Memory B cell (primary cell): ENCODE measurements at regions not wholly inside any gene's neighbourhood (a gene's known extent, or its start where the extent isn't known, plus 50 kb on each side); places are given as distances from the start of the nearest gene placed in this dataset.

Experiments
- ATAC-seq: fragments of 150-1000 bp; cut with Tn5 transposase; 2 replicates; pipeline ENCODE4 v1.10.0; 2021; ENCODE audit warnings: low read depth, mild to moderate bottlenecking, moderate library complexity
- DNase-seq, 2 donors: peaks; one replicate each; pipeline ENCODE4 v3.0.0; 2022; ENCODE audit warnings: low spot score in 2 of 2
- H3K27ac Mint-ChIP-seq: one replicate; pipeline ENCODE4 v1.8.0; 2022; ENCODE audit warnings: mild to moderate bottlenecking, moderate library complexity, mixed read lengths
- H3K27me3 Mint-ChIP-seq: one replicate; pipeline ENCODE4 v1.8.0; 2022; ENCODE audit warnings: mixed read lengths
- H3K36me3 Mint-ChIP-seq: one replicate; pipeline ENCODE4 v1.8.0; 2022; ENCODE audit warnings: mild to moderate bottlenecking, mixed read lengths
- H3K4me1 Mint-ChIP-seq: one replicate; pipeline ENCODE4 v1.8.0; 2022; ENCODE audit warnings: mixed read lengths
- H3K4me3 Mint-ChIP-seq: one replicate; pipeline ENCODE4 v1.8.0; 2022; ENCODE audit warnings: mild to moderate bottlenecking, moderate library complexity, mixed read lengths
- H3K9me3 Mint-ChIP-seq: one replicate; pipeline ENCODE4 v1.8.0; 2022; ENCODE audit warnings: mixed read lengths

DNA sequence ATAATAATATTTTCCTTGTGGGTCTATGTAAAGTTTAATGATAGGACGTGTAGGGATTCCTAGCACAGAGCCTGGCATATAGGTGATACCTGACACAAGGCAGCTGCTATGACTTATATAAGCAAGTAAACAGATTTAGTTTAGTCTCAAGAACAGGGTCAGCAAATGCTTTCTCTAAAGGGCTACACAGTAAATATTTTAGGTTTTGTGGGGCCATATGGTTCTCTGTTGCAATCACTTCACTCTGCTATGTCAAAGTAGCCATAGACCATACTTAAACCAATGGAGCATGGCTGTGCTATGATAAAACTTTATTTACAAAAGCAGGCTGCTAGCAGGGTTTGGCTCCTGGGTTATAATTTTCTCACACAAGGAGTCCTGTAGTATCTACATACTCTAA lies 204.8 kb upstream of the KLF4 start:
- ATAC-seq: no peak
- Mint-ChIP-seq H3K4me3 (no peak overlapping the region), H3K27me3 (peaks cover 2% of the 10 kb centered on the region), H3K4me1 (no peaks in the 10 kb centered on the region), H3K27ac (no peak overlapping the region), H3K9me3 (no peaks in the 10 kb centered on the region), H3K36me3 (no peaks in the 10 kb centered on the region)
- no peak for DNase-seq

DNA sequence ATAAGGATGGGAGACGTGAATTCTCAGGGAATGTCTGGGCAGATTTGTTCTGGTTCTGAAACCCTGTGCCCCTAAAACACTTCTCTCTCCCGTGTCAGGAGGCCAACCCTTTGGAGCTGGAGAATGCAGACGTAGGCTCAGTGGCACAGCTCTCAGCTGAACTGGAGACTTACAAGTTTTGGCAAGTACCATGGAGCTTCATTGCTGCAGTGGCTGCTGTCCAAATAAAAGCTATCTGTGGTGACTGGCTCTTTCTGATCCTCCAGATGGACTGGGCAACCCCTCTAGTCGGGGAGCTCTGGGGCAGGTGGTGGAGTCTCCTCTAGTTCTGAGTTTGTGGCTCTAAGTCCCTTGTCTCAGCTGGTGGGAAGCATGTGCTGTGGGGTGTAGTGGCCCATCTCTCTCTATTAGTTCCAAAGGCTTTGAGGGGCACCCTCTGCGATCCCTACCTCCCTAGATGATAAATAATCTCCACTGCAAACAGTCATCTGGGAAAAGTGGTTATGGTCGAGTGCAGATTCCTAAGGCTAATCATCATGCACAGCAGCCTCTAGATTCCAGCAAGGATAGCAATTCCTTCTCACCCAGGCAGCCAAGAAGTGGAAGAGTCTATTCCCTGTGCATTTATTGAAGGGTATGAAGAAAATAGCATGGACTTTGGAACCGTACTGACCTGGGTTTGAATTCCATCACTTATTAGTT lies 204.2 kb upstream of the KLF4 start:
- Mint-ChIP-seq H3K36me3 (no peaks in the 10 kb centered on the region), H3K27me3 (peaks cover 4% of the 10 kb centered on the region), H3K27ac (no peak overlapping the region), H3K4me3 (no peak overlapping the region), H3K9me3 (peaks cover 3% of the 10 kb centered on the region), H3K4me1 (no peaks in the 10 kb centered on the region)
- DNase-seq (no peak), ATAC-seq (no peak)

DNA sequence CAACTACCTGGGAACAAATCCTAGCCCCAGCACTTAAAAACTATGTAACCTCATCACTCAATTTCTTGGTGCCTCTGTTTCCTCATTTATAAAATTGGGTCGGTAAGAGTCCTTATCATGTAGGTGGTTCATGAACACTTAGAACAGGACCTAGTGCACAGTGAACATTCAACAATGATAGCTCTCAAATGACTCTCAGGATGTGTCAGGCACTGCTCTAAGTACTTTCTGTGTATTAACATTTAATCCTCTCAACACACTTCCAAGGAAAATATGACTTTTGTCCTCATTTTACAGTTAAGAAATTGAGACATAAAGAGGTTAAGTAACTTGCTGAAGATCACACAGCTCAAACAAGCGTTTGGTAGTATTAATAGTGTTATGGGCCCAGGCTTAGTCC lies 202.1 kb upstream of the KLF4 start:
- ATAC-seq (no peak), DNase-seq (no peak)
- no peaks in the 10 kb centered on the region for H3K36me3 Mint-ChIP-seq
- no peaks in the 10 kb centered on the region for H3K4me1 Mint-ChIP-seq
- no peak overlapping the region for H3K4me3 Mint-ChIP-seq
- H3K27ac Mint-ChIP-seq: no peak overlapping the region
- peaks cover 4% of the 10 kb centered on the region for H3K27me3 Mint-ChIP-seq
- H3K9me3 Mint-ChIP-seq: peaks cover 3% of the 10 kb centered on the region

DNA sequence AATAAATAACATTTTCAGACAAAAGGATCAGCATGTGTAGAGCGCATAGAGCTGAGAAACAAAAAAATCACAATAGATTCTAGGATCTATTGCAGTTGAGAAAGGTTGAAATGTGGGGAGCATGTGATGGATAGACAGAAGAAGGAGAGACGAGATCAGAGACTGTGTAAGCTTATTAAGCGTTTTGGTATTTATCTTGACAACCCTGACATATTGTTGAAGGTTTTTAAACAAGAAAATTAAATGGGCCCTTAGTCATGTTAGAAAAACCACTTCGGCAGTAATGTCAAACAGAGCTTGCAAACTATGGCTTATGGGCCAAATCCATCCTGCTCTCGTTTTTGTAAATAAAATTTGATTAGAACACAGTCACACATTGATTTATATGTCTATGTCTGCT lies 200.5 kb upstream of the KLF4 start:
- H3K36me3 Mint-ChIP-seq: no peaks in the 10 kb centered on the region
- H3K9me3 Mint-ChIP-seq: peaks cover 3% of the 10 kb centered on the region
- no peaks in the 10 kb centered on the region for H3K4me1 Mint-ChIP-seq
- no peak overlapping the region for H3K27ac Mint-ChIP-seq
- ATAC-seq (no peak), DNase-seq (no peak)
- no peak overlapping the region for H3K4me3 Mint-ChIP-seq
- H3K27me3 Mint-ChIP-seq: peaks cover 3% of the 10 kb centered on the region

DNA sequence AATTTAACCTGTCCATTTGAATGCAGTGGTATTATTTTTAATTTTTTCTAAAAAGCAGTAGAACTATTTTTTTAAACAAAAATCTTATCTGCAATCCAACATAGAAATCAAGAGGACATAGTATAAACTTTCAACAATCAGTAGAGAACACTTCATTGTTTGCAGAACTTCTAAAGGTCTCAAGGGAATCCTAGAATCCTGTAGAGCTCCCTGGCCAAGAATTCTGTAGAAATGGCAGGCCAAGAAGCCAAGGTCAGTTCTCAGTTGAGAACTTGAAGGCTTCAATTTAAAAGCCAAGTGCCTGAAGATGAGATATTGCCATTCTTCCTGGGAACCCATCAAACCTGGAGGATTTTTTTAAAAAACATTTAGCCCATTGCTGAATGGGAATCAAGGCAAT lies 199.2 kb upstream of the KLF4 start:
- peaks cover 3% of the 10 kb centered on the region for H3K9me3 Mint-ChIP-seq
- DNase-seq (no peak), ATAC-seq (no peak)
- H3K36me3 Mint-ChIP-seq: no peaks in the 10 kb centered on the region
- H3K27ac Mint-ChIP-seq: no peak overlapping the region
- peaks cover 3% of the 10 kb centered on the region for H3K27me3 Mint-ChIP-seq
- H3K4me3 Mint-ChIP-seq: no peak overlapping the region
- no peaks in the 10 kb centered on the region for H3K4me1 Mint-ChIP-seq

DNA sequence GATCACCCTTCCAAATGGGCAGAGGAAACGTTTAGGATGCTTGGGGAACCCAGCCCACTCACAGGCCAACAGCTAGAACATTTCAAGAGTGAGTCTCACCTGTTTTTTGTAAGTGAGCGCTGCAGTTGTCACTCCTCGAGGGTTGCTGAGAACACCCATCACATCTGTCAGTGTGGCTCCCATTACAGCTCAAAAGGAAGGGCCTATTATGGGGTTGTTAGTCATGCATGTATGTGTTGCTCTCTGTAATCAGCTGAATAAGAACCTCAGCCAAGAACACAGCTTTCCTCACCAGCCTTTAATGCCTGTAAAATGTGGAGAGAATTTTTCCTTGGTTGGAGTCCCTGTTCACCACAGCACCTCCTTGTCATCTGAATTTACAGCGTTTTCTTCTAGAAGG lies 196.3 kb upstream of the KLF4 start:
- peaks cover 3% of the 10 kb centered on the region for H3K9me3 Mint-ChIP-seq
- no peaks in the 10 kb centered on the region for H3K4me1 Mint-ChIP-seq
- H3K36me3 Mint-ChIP-seq: no peaks in the 10 kb centered on the region
- ATAC-seq: no peak
- H3K27me3 Mint-ChIP-seq: peaks cover 5% of the 10 kb centered on the region
- no peak overlapping the region for H3K4me3 Mint-ChIP-seq
- no peak overlapping the region for H3K27ac Mint-ChIP-seq
- DNase-seq: no peak

DNA sequence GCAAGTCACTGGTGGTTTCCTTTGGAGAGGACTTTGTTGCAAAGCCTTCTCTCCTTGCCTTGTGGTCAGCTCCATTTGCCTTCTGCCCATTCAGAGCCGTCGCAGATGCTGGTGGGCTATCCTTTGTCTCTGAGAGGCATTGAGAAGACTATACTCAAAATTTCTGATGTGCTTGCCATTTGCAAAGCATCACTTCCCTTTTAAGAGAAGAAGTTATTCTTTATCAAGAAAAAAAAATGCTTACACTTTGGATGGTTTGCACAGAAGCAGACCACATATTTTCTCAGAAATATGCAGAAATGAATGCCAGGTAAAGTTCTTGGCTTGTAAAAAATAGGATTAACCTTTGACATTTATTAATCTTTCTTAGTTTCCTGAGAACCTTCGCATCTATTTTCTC lies 195.8 kb upstream of the KLF4 start:
- Mint-ChIP-seq H3K27ac (no peak overlapping the region), H3K9me3 (peaks cover 3% of the 10 kb centered on the region)
- ATAC-seq: no peak

DNA sequence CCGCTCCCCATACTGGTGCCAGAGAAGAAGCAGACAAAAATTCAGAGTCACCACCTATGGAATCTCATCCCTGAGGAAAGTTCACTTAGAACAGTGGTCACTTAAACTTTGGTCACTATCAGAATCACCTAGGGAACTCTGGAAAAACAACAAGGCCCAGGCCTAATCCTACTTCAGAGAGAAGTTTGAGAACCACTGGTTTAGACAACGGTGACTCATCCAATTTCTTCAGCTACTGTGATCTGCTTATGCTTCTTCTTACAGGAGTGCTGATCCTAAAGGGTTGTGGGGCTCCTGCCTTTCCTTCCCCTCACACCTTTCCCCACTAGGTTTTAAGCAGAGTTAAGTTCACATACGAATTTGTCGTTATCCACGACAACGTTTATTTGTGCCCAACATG lies 194.7 kb upstream of the KLF4 start:
- DNase-seq (no peak), ATAC-seq (no peak)
- Mint-ChIP-seq H3K27ac (no peak overlapping the region), H3K4me1 (no peaks in the 10 kb centered on the region), H3K9me3 (peaks cover 2% of the 10 kb centered on the region), H3K36me3 (no peaks in the 10 kb centered on the region), H3K27me3 (peaks cover 5% of the 10 kb centered on the region), H3K4me3 (no peak overlapping the region)

More for the DNA sequence above, 195.8 kb upstream of the KLF4 start:
- Mint-ChIP-seq H3K4me3 (no peak overlapping the region), H3K27me3 (peaks cover 5% of the 10 kb centered on the region), H3K4me1 (no peaks in the 10 kb centered on the region), H3K36me3 (no peaks in the 10 kb centered on the region)
- no peak for DNase-seq

DNA sequence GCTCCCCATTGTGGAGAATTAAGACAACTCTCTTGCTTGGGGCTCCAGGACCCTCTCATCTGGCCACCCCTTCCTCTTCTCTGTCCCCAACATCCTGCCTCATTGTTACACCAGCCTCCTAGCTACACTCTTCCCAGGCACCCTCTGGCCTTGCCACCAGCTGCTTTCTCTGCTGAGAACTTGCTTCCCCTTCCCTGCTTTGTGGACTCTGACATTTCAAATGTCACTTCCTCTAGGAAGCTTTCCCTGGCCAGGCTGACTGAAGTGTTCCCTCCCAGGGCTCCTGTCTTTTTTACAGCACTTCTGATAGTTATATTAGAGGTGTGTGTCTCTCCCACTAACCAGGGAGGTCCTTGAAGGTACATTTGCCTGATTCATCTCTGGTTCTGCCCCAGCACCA lies 194.0 kb upstream of the KLF4 start:
- Mint-ChIP-seq H3K36me3 (no peaks in the 10 kb centered on the region), H3K4me3 (no peak overlapping the region), H3K27ac (no peak overlapping the region), H3K4me1 (no peaks in the 10 kb centered on the region), H3K27me3 (peaks cover 3% of the 10 kb centered on the region), H3K9me3 (no peaks in the 10 kb centered on the region)
- no peak for DNase-seq
- no peak for ATAC-seq

DNA sequence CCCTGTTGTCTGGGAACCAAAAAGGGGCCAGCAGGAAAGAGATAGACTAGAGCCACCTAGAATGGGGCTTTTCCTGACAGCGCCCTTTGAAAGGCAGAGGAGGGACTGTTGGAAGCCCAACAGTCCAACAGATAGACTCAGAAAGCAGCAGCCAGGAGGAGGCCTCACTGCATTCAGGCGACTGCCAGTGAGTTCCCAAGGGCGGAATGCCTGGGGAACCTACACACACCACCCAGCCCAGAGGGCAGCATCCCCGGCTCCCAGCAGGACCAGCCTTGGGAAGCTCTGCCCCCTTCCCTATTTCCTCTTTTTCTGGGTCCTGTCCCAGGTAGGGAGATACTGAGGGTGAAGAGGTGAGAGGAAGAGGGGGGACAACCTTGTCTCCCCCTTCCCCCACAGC lies 192.4 kb upstream of the KLF4 start:
- Mint-ChIP-seq H3K36me3 (no peaks in the 10 kb centered on the region), H3K9me3 (no peaks in the 10 kb centered on the region), H3K4me3 (no peak overlapping the region), H3K4me1 (no peaks in the 10 kb centered on the region), H3K27me3 (peaks cover 1% of the 10 kb centered on the region), H3K27ac (no peak overlapping the region)
- DNase-seq (no peak), ATAC-seq (no peak)

DNA sequence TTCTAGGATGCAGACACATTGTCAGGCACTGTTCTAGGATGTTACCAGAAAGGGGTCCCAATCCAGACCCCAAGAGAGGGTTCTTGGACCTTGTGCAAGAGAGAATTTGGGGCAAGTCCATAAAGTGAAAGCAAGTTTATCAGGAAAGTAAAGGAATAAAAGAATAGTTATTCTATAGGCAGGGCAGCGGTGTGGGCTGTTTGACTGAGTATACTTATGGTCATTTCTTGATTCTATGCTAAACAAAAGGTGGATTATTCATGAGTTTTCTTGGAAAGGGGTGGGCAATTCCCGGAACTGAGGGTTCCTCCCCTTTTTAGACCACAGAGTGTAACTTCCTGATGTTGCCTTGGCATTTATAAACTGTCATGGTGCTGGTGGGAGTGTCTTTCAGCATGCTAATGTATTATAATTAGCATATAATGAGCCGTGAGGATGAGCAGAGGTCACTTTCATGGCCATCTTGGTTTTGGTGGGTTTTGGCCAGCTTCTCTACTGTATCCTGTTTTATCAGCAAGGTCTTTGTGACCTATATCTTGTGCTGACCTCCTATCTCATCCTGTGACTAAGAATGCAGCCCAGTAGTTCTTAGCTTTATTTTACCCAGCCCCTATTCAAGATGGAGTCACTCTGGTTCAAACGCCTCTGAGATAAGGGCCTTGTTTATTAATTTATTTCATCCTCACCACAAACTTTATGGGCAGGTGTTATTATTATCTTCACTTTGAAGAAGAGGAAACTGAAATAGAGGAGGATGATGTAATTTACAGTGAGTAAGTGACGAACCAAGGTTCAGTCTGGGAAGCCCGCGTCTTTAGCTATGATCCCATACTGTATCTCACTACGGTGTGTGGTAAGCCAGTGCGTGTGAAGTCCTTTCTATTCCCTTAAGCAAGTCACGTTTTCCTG lies 186.0 kb upstream of the KLF4 start:
- no peak for DNase-seq
- Mint-ChIP-seq H3K27ac (no peak overlapping the region), H3K4me3 (no peak overlapping the region)

DNA sequence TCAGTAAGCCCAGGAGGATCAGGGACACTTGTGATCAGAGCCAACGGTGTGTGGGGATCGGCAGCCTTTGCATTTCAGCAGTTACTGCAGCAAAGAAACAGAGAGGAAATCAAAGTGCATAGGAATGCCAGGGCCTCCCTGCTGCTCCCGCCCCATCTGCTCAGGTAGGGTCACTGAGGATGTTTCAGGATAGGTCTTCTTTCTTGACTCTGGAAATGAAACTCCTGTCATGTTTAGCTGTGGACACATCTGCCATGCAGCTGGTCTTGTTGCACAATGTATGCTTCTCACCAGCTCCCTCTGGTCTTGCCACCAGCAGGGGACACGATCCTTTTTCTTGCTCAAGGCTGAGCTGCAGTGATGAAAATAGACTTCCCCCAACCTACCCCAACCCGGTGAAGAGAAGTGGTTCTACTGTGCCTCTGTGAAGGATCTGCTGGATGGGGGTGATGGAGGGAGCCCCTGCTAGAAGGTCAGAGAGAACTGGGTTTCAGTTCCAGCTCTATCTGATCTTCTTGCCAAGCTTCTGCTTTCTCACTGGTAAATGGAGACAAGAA lies 185.2 kb upstream of the KLF4 start:
- ATAC-seq (no peak), DNase-seq (no peak)
- Mint-ChIP-seq H3K27ac (no peak overlapping the region), H3K27me3 (no peaks in the 10 kb centered on the region), H3K36me3 (no peaks in the 10 kb centered on the region), H3K4me3 (no peak overlapping the region), H3K4me1 (no peaks in the 10 kb centered on the region), H3K9me3 (no peaks in the 10 kb centered on the region)

More for the DNA sequence above, 186.0 kb upstream of the KLF4 start:
- Mint-ChIP-seq H3K27me3 (no peaks in the 10 kb centered on the region), H3K36me3 (no peaks in the 10 kb centered on the region), H3K4me1 (no peaks in the 10 kb centered on the region), H3K9me3 (no peaks in the 10 kb centered on the region)
- no peak for ATAC-seq

DNA sequence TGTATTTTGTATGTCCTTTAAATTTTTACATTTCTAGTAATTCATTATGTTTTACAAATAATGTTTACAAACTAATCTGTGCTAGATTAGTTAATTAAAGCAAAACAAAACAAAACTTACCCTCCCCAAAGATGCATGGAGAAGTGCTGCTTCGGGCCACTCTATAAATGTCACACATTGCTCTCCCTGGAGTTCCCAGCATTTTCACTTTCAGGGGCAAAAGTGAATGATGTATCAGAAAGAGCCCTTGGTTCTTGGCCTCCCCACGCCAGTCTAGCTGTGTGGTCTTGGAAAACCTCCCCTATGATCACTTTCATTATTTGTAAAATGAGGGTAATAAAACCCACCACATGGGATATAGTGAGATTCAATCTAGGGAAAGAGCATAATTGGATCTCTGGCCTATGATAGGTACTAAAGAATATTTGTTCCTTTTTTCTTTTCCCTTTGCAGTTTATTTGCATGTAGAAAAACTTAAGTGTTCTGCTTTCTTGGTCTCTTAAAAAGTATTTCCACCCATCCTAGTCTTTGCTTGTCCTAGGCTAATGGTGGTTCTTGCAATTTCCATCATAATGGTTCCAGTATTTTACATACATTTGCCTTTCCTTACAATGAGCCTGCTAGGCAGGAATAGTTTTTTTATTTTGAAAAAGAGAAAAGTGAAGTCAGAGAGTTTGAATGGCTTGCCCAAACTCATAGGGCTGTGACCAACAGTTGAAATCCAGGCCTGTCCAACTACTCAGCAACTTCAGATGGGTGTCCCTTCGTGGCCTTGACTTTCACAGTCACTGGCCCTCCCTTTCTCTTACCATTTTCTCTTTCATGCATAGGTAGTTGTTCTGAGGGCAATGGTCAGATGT lies 184.5 kb upstream of the KLF4 start:
- no peaks in the 10 kb centered on the region for H3K9me3 Mint-ChIP-seq
- no peak overlapping the region for H3K4me3 Mint-ChIP-seq
- DNase-seq (no peak), ATAC-seq (no peak)
- H3K36me3 Mint-ChIP-seq: no peaks in the 10 kb centered on the region
- H3K27me3 Mint-ChIP-seq: no peaks in the 10 kb centered on the region
- H3K4me1 Mint-ChIP-seq: no peaks in the 10 kb centered on the region
- no peak overlapping the region for H3K27ac Mint-ChIP-seq

DNA sequence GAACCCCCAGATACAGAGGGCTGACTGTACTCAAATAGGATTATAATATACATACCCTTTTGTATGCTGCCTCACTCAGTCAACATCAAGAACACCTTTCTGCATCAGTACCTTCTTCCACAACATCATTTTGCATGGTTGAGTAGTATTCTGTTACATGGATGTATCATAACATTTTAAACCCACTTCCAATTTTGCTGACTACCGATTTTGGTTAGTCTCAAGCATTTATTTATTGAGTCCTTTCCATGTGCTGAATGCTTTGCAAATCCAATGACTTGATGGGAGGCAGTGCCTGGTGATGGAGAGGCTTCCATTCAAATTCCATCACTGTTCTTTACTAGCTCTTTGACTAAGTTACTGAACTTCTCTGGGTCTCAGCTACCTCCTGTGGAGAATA lies 182.0 kb upstream of the KLF4 start:
- Mint-ChIP-seq H3K27me3 (no peaks in the 10 kb centered on the region), H3K27ac (no peak overlapping the region), H3K36me3 (no peaks in the 10 kb centered on the region), H3K4me1 (no peaks in the 10 kb centered on the region), H3K9me3 (no peaks in the 10 kb centered on the region), H3K4me3 (no peak overlapping the region)
- DNase-seq (no peak), ATAC-seq (no peak)
